ENCODE measurements at regions not wholly inside any gene's neighbourhood (a gene's known extent, or its start where the extent isn't known, plus 50 kb on each side); places are given as distances from the start of the nearest gene placed in this dataset.

- intact Hi-C loops (cut with DNase I), result no loop called here
- DNase-seq, result no peak
- no peak overlapping the region for H3K27ac ChIP-seq
- no peak overlapping the region for H3K4me3 ChIP-seq
- H3K4me1 ChIP-seq, result no peaks in the 10 kb centered on the region
- H3K9me3 ChIP-seq, result no peaks in the 10 kb centered on the region
- no peaks in the 10 kb centered on the region for H3K36me3 ChIP-seq
- WGBS (ENCODE audit: insufficient coverage, low coverage, low lambda C conversion rate, missing lambda C conversion rate), result 67% methylated on average over 6 of the region's 6 CpGs
- no peaks in the 10 kb centered on the region for H3K27me3 ChIP-seq
- no peak for TF ChIP-seq POLR2A (IDR thresholded peaks at IDR 0.05)
- TF ChIP-seq, protein P1, sequence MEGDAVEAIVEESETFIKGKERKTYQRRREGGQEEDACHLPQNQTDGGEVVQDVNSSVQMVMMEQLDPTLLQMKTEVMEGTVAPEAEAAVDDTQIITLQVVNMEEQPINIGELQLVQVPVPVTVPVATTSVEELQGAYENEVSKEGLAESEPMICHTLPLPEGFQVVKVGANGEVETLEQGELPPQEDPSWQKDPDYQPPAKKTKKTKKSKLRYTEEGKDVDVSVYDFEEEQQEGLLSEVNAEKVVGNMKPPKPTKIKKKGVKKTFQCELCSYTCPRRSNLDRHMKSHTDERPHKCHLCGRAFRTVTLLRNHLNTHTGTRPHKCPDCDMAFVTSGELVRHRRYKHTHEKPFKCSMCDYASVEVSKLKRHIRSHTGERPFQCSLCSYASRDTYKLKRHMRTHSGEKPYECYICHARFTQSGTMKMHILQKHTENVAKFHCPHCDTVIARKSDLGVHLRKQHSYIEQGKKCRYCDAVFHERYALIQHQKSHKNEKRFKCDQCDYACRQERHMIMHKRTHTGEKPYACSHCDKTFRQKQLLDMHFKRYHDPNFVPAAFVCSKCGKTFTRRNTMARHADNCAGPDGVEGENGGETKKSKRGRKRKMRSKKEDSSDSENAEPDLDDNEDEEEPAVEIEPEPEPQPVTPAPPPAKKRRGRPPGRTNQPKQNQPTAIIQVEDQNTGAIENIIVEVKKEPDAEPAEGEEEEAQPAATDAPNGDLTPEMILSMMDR (IDR thresholded peaks at IDR 0.05), result no peak
- no peak for ATAC-seq
These were observed 97.1 kb upstream of the RMDN2 start for GRCh38 chr2:37827911-37828511.

GRCh38 chr2:37829202-37829601 lies 95.9 kb upstream of the RMDN2 start:
- intact Hi-C loops (cut with DNase I), result no loop called here
- TF ChIP-seq, protein P1 (IDR thresholded peaks at IDR 0.05), result no peak
- ATAC-seq, result peak; percentile 53 to 74 (median 57)
- peak overlapping the region in 1 of 3 donors; percentile 24 for H3K27ac ChIP-seq
- peak in 2 of 3 donors; percentile 38 to 60 for DNase-seq
- no peaks in the 10 kb centered on the region for H3K4me1 ChIP-seq
- H3K36me3 ChIP-seq, result no peaks in the 10 kb centered on the region
- 33% methylated on average over 2 of the region's 3 CpGs for WGBS (ENCODE audit: insufficient coverage, low coverage, low lambda C conversion rate, missing lambda C conversion rate)
- H3K4me3 ChIP-seq, result no peak overlapping the region
- H3K9me3 ChIP-seq, result no peaks in the 10 kb centered on the region
- H3K27me3 ChIP-seq, result no peaks in the 10 kb centered on the region

GRCh38 chr2:37829616-37830395 lies 95.3 kb upstream of the RMDN2 start:
- 30% methylated on average over 6 of the region's 6 CpGs for WGBS (ENCODE audit: insufficient coverage, low coverage, low lambda C conversion rate, missing lambda C conversion rate)

GRCh38 chr2:37830636-37831035 lies 94.5 kb upstream of the RMDN2 start:
- H3K9me3 ChIP-seq, result no peaks in the 10 kb centered on the region
- no peak for TF ChIP-seq POLR2A (IDR thresholded peaks at IDR 0.05)
- TF ChIP-seq, protein P1 (IDR thresholded peaks at IDR 0.05), result no peak
- DNase-seq (no peak), ATAC-seq (no peak)
- WGBS (ENCODE audit: insufficient coverage, low coverage, low lambda C conversion rate, missing lambda C conversion rate), result 85% methylated on average over 2 of the region's 2 CpGs
- H3K4me3 ChIP-seq, result no peak overlapping the region
- no peaks in the 10 kb centered on the region for H3K27me3 ChIP-seq
- intact Hi-C loops (cut with DNase I), result loop anchor here (5.0 to 10.0 kb wide), 2 partner anchors 416 to 418 kb away; no protein-coding TSS in a partner anchor
- H3K4me1 ChIP-seq, result no peaks in the 10 kb centered on the region
- H3K27ac ChIP-seq, result no peak overlapping the region
- no peaks in the 10 kb centered on the region for H3K36me3 ChIP-seq

More at GRCh38 chr2:37829616-37830395, 95.3 kb upstream of the RMDN2 start:
- Histone ChIP-seq H3K27me3 (no peaks in the 10 kb centered on the region), H3K36me3 (no peaks in the 10 kb centered on the region), H3K4me3 (no peak overlapping the region), H3K4me1 (no peaks in the 10 kb centered on the region), H3K9me3 (no peaks in the 10 kb centered on the region), H3K27ac (no peak overlapping the region)
- no peak for TF ChIP-seq POLR2A (IDR thresholded peaks at IDR 0.05)
- TF ChIP-seq, protein P1 (IDR thresholded peaks at IDR 0.05), result no peak
- DNase-seq, result no peak
- no peak for ATAC-seq
- intact Hi-C loops (cut with DNase I), result loop anchor here (5.0 to 10.0 kb wide), 2 partner anchors 415 to 418 kb away; no protein-coding TSS in a partner anchor
